Prostate gland (tissue), 2 donors: ENCODE measurements at regions not wholly inside any gene's neighbourhood (a gene's known extent, or its start where the extent isn't known, plus 50 kb on each side); places are given as distances from the start of the nearest gene placed in this dataset.

Source experiments
- POLR2AphosphoS5 ChIP-seq: sonication (generic); formaldehyde crosslinking; IDR thresholded peaks from one replicate; pipeline ENCODE4 v1.6.1; 2017; ENCODE audit warnings: antibody characterized with exemption
- TF ChIP-seq, protein P1 (sequence below), 4 experiments: fragments of 200-600 bp in 2 of 4; fragments of 450-650 bp in 2 of 4; sonication (generic) in 2 of 4; IDR thresholded peaks; 1 replicate in 3 of 4; 2 replicates in 1 of 4; pipeline ENCODE4 v1.5.1; 2016 to 2019; ENCODE audit warnings: antibody characterized with exemption in 4 of 4, mild to moderate bottlenecking in 2 of 4, moderate library complexity in 2 of 4

DNA sequence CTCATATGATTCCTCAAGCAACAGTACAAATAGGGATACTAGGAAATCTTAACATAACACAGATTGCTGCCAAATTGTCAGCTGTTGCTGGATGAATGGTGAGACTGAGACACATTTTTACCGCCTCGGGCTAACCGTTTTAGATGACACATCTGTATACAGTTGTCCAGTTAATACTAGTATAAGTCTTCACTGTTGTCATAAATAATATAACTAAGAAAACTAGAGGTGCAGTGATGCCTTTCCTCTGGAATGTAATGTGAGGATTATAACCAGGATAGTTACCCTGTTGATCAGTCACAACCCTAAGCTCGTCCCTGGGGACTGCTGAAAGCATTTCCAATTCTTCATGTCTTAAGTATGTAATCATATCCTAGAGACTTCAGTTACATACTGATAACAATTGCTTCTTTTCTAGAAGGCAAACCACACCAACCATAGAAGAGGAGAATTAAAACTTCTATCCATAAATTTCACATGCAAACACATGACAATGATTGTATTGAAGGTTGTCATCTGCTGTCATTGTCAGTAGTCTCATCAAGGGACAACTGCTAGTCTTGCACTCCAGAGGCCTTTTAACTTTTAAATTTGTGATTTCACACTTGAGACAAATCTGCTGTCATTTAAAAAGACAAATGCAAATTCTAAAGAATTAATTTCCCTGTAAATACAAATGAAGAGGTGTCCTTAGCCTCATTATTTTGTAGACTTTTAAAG, 100.4 kb upstream of the SEMA3D start:
- TF ChIP-seq, protein P1, sequence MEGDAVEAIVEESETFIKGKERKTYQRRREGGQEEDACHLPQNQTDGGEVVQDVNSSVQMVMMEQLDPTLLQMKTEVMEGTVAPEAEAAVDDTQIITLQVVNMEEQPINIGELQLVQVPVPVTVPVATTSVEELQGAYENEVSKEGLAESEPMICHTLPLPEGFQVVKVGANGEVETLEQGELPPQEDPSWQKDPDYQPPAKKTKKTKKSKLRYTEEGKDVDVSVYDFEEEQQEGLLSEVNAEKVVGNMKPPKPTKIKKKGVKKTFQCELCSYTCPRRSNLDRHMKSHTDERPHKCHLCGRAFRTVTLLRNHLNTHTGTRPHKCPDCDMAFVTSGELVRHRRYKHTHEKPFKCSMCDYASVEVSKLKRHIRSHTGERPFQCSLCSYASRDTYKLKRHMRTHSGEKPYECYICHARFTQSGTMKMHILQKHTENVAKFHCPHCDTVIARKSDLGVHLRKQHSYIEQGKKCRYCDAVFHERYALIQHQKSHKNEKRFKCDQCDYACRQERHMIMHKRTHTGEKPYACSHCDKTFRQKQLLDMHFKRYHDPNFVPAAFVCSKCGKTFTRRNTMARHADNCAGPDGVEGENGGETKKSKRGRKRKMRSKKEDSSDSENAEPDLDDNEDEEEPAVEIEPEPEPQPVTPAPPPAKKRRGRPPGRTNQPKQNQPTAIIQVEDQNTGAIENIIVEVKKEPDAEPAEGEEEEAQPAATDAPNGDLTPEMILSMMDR (IDR thresholded peaks at IDR 0.05), result no peak
- no peak for TF ChIP-seq POLR2AphosphoS5
